MCF 10A (cell line): ENCODE measurements at regions not wholly inside any gene's neighbourhood (a gene's known extent, or its start where the extent isn't known, plus 50 kb on each side); places are given as distances from the start of the nearest gene placed in this dataset.

ENCODE experiments used
- BruUV-seq: library from RNA; stranded (reverse); fragments of 400-500 nt; replicated peaks from 2 replicates; lab custom pipeline; 2021; lab: Mats Ljungman, UMichigan
- CTCF ChIA-PET: fragments of 300-600 bp; sonication (Branson Sonifier 250); formaldehyde crosslinking; extraction: SDS; loops from one replicate; lab custom pipeline; 2021; ENCODE audit warnings: antibody characterized with exemption, inconsistent platforms; lab: Yijun Ruan, JAX
- POLR2A ChIA-PET: fragments of 300-600, 350-650 bp; sonication (Branson Sonifier 250); formaldehyde crosslinking; extraction: SDS; loops from one replicate; lab custom pipeline; 2020; ENCODE audit warnings: antibody characterized with exemption, inconsistent platforms; lab: Yijun Ruan, JAX
- DNase-seq: peaks from one replicate; pipeline ENCODE4 v3.0.0-alpha.2; 2018; ENCODE audit not compliant: unreplicated experiment
- H3K27ac Mint-ChIP-seq: one replicate; pipeline ENCODE4 v1.8.0; 2022; ENCODE audit warnings: mild to moderate bottlenecking, low read depth, mixed read lengths; ENCODE audit not compliant: unreplicated experiment
- H3K27me3 Mint-ChIP-seq: one replicate; pipeline ENCODE4 v1.8.0; 2022; ENCODE audit warnings: mixed read lengths; ENCODE audit not compliant: insufficient read depth, unreplicated experiment
- H3K36me3 Mint-ChIP-seq: one replicate; pipeline ENCODE4 v1.8.0; 2022; ENCODE audit warnings: mild to moderate bottlenecking, moderate library complexity, mixed read lengths; ENCODE audit not compliant: insufficient read depth, unreplicated experiment
- H3K4me1 Mint-ChIP-seq: one replicate; pipeline ENCODE4 v1.8.0; 2022; ENCODE audit warnings: mixed read lengths; ENCODE audit not compliant: insufficient read depth, unreplicated experiment
- H3K4me3 Mint-ChIP-seq: one replicate; pipeline ENCODE4 v1.8.0; 2022; ENCODE audit warnings: mild to moderate bottlenecking, moderate library complexity, mixed read lengths; ENCODE audit not compliant: unreplicated experiment
- H3K9me3 Mint-ChIP-seq: one replicate; pipeline ENCODE4 v1.8.0; 2022; ENCODE audit warnings: mixed read lengths; ENCODE audit not compliant: unreplicated experiment
- CTCF ChIP-seq: fragments of 200-600 bp; IDR thresholded peaks from one replicate; pipeline ENCODE4 v1.8.0; 2022; ENCODE audit warnings: antibody characterized with exemption, mild to moderate bottlenecking; ENCODE audit not compliant: unreplicated experiment
- intact Hi-C: fragments of 100-400 bp; cut with micrococcal nuclease; formaldehyde crosslinking; loops from 2 replicates; pipeline ENCODE4 v1.14.1; 2022

DNA sequence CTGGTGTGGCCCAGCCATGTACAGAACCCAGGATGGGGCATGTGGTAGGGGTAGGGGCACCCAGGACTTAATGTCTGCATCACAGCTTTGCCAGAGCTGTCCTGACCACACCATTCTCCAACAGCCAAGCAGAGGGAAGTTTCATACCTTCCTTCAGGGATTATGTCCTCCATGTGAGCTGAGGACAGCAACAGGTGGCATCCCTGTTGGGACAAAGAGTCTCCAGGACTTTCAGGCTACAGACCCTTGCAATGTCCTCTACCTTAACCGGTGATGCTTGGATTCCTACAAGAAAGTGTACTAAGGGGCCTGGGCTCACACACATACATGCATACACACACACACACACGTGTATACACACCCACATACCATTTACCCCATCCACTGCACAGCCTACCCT lies 227.0 kb upstream of the SIX2 start:
- no peaks in the 10 kb centered on the region for H3K9me3 Mint-ChIP-seq
- no peak for DNase-seq
- no peaks in the 10 kb centered on the region for H3K36me3 Mint-ChIP-seq
- peaks cover 19% of the 10 kb centered on the region for H3K4me1 Mint-ChIP-seq
- TF ChIP-seq CTCF, result no peak
- no peak overlapping the region for H3K27ac Mint-ChIP-seq
- CTCF ChIA-PET, result interaction anchor here (0.6 kb wide), 2 partner anchors 223 to 374 kb away, joined by 3 read pairs; no protein-coding TSS in a partner anchor
- intact Hi-C loops, result no loop called here
- POLR2A ChIA-PET, result no interaction called here
- H3K4me3 Mint-ChIP-seq, result no peak overlapping the region
- H3K27me3 Mint-ChIP-seq, result no peaks in the 10 kb centered on the region
- no TSS peak for BruUV-seq

DNA sequence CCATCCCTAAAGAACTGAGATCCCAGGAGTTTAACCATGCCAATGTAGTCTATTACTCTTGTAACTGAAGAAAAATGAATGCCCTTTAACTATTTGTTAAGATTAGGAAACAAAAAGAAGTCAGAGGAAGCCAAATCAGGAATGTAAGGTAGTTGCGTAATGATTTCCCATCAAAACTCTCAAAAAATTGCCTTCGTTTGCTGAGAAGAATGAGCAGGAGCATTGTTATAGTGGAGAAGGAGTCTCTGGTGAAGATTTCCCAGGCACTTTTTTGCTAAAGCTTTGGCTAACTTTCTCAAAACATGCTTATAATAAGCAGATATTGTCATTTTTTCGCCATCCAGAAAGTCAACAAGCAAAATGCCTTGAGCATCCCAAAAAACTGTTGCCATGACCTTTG lies 224.0 kb upstream of the SIX2 start:
- H3K27me3 Mint-ChIP-seq, result no peaks in the 10 kb centered on the region
- no TSS peak for BruUV-seq
- TF ChIP-seq CTCF, result no peak
- ChIA-PET POLR2A (interaction anchor here (1.2 kb wide), 1 partner anchor 12 kb away, joined by 3 read pairs; no protein-coding TSS in a partner anchor), CTCF (no interaction called here)
- H3K27ac Mint-ChIP-seq, result no peak overlapping the region
- no peak overlapping the region for H3K4me3 Mint-ChIP-seq
- no peaks in the 10 kb centered on the region for H3K36me3 Mint-ChIP-seq
- peak; percentile 36 for DNase-seq
- peaks cover 10% of the 10 kb centered on the region for H3K4me1 Mint-ChIP-seq
- H3K9me3 Mint-ChIP-seq, result no peaks in the 10 kb centered on the region
- intact Hi-C loops, result no loop called here

- intact Hi-C loops, result no loop called here
- H3K9me3 Mint-ChIP-seq, result no peaks in the 10 kb centered on the region
- no peaks in the 10 kb centered on the region for H3K27me3 Mint-ChIP-seq
- no TSS peak for BruUV-seq
- H3K4me1 Mint-ChIP-seq, result peaks cover 5% of the 10 kb centered on the region
- no peak for TF ChIP-seq CTCF
- H3K36me3 Mint-ChIP-seq, result no peaks in the 10 kb centered on the region
- H3K27ac Mint-ChIP-seq, result no peak overlapping the region
- DNase-seq, result no peak
- CTCF ChIA-PET, result no interaction called here
- POLR2A ChIA-PET, result no interaction called here
- H3K4me3 Mint-ChIP-seq, result no peak overlapping the region
Measured at GRCh38 chr2:45232818-45233217, 223.6 kb upstream of the SIX2 start.

- no peaks in the 10 kb centered on the region for H3K27me3 Mint-ChIP-seq
- no peaks in the 10 kb centered on the region for H3K9me3 Mint-ChIP-seq
- H3K4me3 Mint-ChIP-seq, result no peak overlapping the region
- no TSS peak for BruUV-seq
- no peaks in the 10 kb centered on the region for H3K4me1 Mint-ChIP-seq
- ChIA-PET POLR2A (no interaction called here), CTCF (interaction anchor here (1.0 kb wide), 1 partner anchor 10 kb away, joined by 3 read pairs; no protein-coding TSS in a partner anchor)
- TF ChIP-seq CTCF, result no peak
- no peak overlapping the region for H3K27ac Mint-ChIP-seq
- no peaks in the 10 kb centered on the region for H3K36me3 Mint-ChIP-seq
- intact Hi-C loops, result no loop called here
- no peak for DNase-seq
Measured at GRCh38 chr2:45229411-45229810, 220.2 kb upstream of the SIX2 start.
